SK-N-DZ (cell line): ENCODE measurements at regions not wholly inside any gene's neighbourhood (a gene's known extent, or its start where the extent isn't known, plus 50 kb on each side); places are given as distances from the start of the nearest gene placed in this dataset.

Source experiments
- DNase-seq: peaks from one replicate; pipeline ENCODE4 v3.0.0-alpha.2; 2015; ENCODE audit warnings: low spot score

GRCh38 chr6:81694855-81695254, 57.6 kb downstream of the TENT5A start:
- DNase-seq, result peak; percentile 5

DNA sequence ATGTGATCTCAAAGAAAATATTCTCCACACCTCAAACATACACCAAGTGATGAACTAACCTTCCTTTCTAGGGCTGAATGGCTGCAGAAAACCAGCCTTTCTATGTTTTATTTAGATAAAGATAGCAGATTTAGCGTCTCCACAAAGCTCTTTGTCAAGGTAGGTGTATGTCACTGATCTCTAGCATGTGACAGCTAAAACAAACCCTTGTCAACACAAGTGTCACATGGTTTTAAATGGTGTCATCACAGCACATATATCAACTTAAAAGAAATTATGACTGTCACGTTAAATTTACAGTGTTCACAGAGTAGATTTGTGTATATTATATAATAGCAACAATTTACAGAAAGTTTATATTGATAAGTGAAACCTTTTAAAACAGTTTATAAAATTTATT, 58.3 kb downstream of the TENT5A start:
- DNase-seq, result peak; percentile 29

DNA sequence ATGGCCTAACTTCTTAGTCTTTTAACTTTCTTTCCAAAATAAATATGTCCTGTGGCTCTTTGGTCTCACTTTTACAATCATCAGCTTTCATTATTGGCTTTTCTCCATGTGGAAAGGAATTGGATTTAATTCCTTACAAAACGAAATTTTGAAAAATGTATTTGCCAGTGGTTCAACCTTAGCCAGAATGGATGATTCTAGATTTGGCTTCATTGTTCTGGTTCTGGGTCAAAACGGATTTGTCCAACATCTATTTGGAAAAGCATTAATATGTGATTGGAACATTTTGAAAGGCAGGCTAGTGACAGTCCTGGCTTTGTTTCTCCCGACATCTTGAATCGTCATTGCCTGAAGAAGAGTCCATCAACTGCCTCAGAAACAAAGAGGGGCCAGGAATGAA, 59.2 kb downstream of the TENT5A start:
- no peak for DNase-seq

DNA sequence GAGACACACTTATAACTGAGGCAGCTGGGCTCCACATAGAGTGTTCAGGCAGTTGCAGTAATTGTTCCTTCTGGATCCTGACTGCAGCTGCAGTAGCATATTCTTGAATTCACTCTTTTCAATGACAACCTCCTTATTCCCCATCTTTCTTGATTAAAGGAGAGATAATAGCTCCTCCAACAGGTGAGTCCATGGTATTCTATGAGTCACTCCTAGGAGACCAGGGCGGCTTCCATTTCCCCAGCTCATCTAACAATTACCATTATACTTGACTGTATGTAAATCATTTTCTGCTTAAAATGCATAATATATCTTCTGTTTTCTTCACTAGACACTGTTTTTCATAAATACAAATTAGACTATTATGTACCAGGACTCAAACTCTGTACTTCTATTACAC, 62.4 kb downstream of the TENT5A start:
- DNase-seq, result no peak

- no peak for DNase-seq
Measured at GRCh38 chr6:81689580-81689979, 62.9 kb downstream of the TENT5A start.

- no peak for DNase-seq
Measured at GRCh38 chr6:81683912-81684311, 68.6 kb downstream of the TENT5A start.

DNA sequence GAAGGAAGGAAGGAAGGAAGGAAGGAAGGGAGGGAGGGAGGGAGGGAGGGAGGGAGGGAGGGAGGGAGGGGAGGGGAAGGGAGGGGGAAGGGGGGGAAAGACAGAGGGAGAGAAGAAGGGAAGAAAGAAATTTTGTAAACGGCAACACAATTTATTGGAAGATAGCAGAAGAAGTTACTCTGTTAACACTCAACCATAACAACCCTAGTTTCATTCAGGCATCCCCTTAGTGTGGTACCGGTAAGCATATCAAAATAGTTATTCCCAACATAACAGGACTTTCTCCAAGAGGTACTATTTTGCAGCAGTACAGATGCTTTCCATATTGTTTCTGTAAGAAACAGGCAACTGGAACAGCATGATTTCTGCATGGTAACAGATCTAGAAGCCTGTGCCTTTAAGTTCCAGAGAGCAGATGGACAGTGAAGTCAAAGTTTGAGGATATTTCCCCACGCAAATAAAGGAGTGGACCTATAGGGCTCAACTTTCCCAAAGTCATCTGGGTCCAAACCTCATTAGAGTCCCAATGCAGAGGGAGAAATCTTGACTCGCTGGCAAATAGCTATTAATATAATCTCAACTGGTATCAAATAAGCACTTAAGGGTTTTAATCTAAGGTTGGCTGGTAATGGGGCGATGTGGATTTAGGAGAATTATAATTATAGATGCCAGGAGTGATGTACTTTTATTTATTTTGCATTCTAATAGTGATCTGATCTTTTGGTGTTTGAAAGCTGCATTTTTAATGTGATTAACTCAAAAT, 69.4 kb downstream of the TENT5A start:
- no peak for DNase-seq

- no peak for DNase-seq
Measured at GRCh38 chr6:81682235-81682795, 70.2 kb downstream of the TENT5A start.

- DNase-seq, result no peak
Measured at GRCh38 chr6:81669445-81669844, 83.0 kb downstream of the TENT5A start.

DNA sequence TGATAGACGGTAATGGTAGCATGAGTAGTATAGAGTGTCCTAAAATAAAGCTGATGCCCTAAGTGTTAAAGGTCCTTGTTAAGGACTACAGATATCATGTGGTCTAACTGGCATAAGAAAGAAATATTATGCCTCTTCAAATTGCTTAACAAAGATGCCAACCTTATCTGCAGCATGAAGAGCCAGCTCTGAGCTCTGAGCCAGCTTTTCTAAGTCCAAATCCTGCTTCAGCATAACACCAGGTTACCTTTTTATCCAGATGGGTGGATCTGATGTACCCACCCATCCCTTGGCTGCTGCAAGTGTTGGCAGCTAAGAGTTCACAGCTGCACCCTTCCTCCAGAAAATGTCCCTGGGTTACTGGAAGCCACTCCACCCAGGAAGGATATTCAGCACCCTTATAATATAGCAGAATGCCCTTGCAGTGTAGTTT, 83.8 kb downstream of the TENT5A start:
- no peak for DNase-seq

DNA sequence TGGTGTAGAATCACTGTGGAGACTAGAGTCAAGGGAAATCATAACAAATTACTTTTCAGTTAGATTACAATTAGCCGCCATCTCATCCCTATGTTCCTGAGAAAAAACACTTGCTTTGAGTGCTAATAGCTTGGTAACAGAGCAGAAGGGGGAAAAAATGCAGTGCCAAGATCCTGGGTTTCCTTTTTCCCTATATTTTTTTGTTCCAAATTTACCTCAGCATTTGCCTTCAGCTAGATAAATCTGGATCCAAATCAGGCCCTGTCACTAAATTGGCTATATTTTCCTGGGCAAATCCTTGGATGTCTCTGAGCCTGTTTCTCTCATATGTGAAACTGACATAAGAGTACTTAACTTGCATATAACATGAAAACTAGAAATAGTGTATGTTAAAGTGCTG, 86.0 kb downstream of the TENT5A start:
- no peak for DNase-seq

GRCh38 chr6:81656231-81656630, 96.2 kb downstream of the TENT5A start:
- no peak for DNase-seq

- no peak for DNase-seq
Measured at GRCh38 chr6:81655696-81656095, 96.8 kb downstream of the TENT5A start.

GRCh38 chr6:81648502-81648901, 104.0 kb downstream of the TENT5A start:
- no peak for DNase-seq

DNA sequence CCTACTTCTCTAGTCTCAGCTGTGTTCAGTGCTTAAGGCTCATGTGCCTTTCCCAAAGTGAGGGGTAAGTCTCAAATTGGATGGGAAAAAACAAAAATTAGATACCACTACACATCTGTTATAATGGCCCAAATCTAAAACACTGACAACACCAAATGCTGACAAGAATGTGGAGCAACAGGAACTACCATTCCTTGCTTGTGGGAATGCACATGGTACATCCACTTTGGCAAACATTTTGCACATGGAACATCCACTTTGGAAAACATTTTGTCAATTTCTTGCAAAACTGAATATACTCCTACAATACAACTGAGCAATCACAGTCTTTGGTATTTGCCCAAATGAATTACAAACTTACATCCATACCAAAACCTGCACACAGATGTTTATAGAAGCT, 109.3 kb downstream of the TENT5A start:
- no peak for DNase-seq

- DNase-seq, result no peak
Measured at GRCh38 chr6:81640891-81641290, 111.6 kb downstream of the TENT5A start.

DNA sequence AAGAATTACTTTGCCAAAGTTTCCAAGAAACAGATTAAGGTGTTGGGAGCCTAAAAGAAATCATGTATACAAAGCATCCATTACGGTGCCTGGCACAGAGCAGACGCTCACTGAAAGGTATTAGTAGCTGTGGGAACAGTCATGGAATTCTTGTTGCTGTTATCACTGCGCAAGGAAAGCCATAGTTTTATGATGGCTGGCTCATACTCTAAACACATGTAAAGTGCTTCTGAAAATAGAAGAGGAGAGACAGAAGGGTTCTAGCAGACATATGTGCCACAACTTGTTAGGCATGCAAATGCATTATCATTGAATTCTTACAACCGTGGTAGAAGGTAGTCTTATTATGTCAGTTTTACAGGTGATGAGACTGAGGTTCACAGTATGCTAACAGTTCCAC, 112.4 kb downstream of the TENT5A start:
- no peak for DNase-seq

- DNase-seq, result no peak
Measured at GRCh38 chr6:81638366-81638765, 114.1 kb downstream of the TENT5A start.

- DNase-seq, result no peak
Measured at GRCh38 chr6:81636930-81637568, 115.4 kb downstream of the TENT5A start.

DNA sequence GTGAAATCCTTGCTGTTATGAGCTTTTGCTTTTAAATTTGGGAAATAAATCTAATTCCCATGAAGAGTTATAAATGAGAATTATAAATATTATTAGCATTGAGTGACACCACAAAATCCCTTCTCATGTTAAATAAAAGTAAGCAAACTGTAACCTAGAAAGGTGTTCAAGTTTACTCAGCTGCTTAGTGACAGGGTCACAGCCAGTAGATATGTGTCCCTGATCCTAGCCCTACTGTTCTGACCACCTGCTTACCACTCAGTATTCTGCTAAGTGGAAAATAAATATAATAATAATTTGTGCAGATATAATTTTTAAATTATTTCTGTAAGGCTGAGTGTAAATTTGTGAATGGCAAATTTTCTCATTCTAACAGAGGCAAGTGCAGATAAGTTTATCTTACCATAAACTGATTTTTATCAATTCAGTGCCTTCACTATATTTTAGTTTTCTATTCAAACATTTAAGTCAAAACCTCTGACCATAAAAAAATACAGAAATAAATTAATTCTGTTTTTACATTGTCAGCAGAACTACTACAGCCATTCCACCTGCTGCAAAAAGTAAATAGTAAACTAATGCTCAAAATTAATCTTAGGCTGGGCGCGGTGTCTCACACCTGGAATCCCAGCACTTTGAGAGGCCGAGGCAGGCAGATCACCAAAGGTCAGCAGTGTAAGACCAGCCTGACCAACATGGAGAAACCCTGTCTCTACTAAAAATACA, 118.2 kb downstream of the TENT5A start:
- DNase-seq, result no peak

- DNase-seq, result no peak
Measured at GRCh38 chr6:81633391-81633790, 119.1 kb downstream of the TENT5A start.

GRCh38 chr6:81630719-81631118, 121.8 kb downstream of the TENT5A start:
- no peak for DNase-seq
